ENCODE measurements at regions not wholly inside any gene's neighbourhood (a gene's known extent, or its start where the extent isn't known, plus 50 kb on each side); places are given as distances from the start of the nearest gene placed in this dataset.

- Histone ChIP-seq H3K4me1 (ENCODE audit: control insufficient read depth in 1 of 2, insufficient read depth in 2 of 2, low read length in 2 of 2) (no peaks in the 10 kb centered on the region), H3K9ac (ENCODE audit: low read length) (no peak overlapping the region), H3K4me2 (ENCODE audit: low read length) (no peak overlapping the region), H3K79me2 (ENCODE audit: insufficient read depth, low read length) (no peaks in the 10 kb centered on the region), H3K9me3 (ENCODE audit: control insufficient read depth in 1 of 2, insufficient read depth in 1 of 2, low read depth in 1 of 2, low read length in 2 of 2) (no peaks in the 10 kb centered on the region), H4K20me1 (ENCODE audit: insufficient read depth) (no peaks in the 10 kb centered on the region), H3K27ac (ENCODE audit: low read depth, low read length) (no peak overlapping the region), H3K4me3 (replicated peaks in 1 of 2; ENCODE audit: low read depth in 1 of 2, low read length in 2 of 2) (no peak overlapping the region), H3K36me3 (ENCODE audit: control insufficient read depth in 1 of 2, insufficient read depth in 2 of 2, low read length in 2 of 2) (no peaks in the 10 kb centered on the region), H2AFZ (ENCODE audit: low read depth, low read length, poor library complexity, severe bottlenecking) (no peak overlapping the region), H3K9me2 (ENCODE audit: insufficient read depth) (no peaks in the 10 kb centered on the region), H3K27me3 (ENCODE audit: insufficient read depth, low read length) (no peaks in the 10 kb centered on the region)
- POLR2A ChIA-PET: no interaction called here
- no peak for TF ChIP-seq SP1 (IDR thresholded peaks at IDR 0.05; ENCODE audit: low read depth)
- TF ChIP-seq, protein P1, sequence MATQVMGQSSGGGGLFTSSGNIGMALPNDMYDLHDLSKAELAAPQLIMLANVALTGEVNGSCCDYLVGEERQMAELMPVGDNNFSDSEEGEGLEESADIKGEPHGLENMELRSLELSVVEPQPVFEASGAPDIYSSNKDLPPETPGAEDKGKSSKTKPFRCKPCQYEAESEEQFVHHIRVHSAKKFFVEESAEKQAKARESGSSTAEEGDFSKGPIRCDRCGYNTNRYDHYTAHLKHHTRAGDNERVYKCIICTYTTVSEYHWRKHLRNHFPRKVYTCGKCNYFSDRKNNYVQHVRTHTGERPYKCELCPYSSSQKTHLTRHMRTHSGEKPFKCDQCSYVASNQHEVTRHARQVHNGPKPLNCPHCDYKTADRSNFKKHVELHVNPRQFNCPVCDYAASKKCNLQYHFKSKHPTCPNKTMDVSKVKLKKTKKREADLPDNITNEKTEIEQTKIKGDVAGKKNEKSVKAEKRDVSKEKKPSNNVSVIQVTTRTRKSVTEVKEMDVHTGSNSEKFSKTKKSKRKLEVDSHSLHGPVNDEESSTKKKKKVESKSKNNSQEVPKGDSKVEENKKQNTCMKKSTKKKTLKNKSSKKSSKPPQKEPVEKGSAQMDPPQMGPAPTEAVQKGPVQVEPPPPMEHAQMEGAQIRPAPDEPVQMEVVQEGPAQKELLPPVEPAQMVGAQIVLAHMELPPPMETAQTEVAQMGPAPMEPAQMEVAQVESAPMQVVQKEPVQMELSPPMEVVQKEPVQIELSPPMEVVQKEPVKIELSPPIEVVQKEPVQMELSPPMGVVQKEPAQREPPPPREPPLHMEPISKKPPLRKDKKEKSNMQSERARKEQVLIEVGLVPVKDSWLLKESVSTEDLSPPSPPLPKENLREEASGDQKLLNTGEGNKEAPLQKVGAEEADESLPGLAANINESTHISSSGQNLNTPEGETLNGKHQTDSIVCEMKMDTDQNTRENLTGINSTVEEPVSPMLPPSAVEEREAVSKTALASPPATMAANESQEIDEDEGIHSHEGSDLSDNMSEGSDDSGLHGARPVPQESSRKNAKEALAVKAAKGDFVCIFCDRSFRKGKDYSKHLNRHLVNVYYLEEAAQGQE (IDR thresholded peaks at IDR 0.05; ENCODE audit: low read depth): no peak
- TF ChIP-seq ATF3 (IDR thresholded peaks at IDR 0.05): no peak
- TF ChIP-seq YY1 (IDR thresholded peaks at IDR 0.05; ENCODE audit: extremely low read depth, insufficient replicate concordance, low read depth, low read length): no peak
- no peak for TF ChIP-seq SRF (IDR thresholded peaks at IDR 0.05; ENCODE audit: low read depth)
- no peak for TF ChIP-seq SIN3A (IDR thresholded peaks at IDR 0.05; ENCODE audit: low read depth)
- no peak for TF ChIP-seq FOSL1 (IDR thresholded peaks at IDR 0.05; ENCODE audit: low read depth)
- no peak for TF ChIP-seq EGR1 (IDR thresholded peaks at IDR 0.05; ENCODE audit: low read depth)
- TF ChIP-seq JUND (IDR thresholded peaks at IDR 0.05): no peak
- no peak for TF ChIP-seq MAX (IDR thresholded peaks at IDR 0.05)
- TF ChIP-seq CBX3 (IDR thresholded peaks at IDR 0.05; ENCODE audit: low read depth): no peak
- no peak for TF ChIP-seq EZH2 (IDR thresholded peaks at IDR 0.05)
- TF ChIP-seq, protein P2, sequence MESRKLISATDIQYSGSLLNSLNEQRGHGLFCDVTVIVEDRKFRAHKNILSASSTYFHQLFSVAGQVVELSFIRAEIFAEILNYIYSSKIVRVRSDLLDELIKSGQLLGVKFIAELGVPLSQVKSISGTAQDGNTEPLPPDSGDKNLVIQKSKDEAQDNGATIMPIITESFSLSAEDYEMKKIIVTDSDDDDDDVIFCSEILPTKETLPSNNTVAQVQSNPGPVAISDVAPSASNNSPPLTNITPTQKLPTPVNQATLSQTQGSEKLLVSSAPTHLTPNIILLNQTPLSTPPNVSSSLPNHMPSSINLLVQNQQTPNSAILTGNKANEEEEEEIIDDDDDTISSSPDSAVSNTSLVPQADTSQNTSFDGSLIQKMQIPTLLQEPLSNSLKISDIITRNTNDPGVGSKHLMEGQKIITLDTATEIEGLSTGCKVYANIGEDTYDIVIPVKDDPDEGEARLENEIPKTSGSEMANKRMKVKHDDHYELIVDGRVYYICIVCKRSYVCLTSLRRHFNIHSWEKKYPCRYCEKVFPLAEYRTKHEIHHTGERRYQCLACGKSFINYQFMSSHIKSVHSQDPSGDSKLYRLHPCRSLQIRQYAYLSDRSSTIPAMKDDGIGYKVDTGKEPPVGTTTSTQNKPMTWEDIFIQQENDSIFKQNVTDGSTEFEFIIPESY (IDR thresholded peaks at IDR 0.05; ENCODE audit: extremely low read depth, insufficient replicate concordance, low read length): no peak
- TF ChIP-seq RAD21 (IDR thresholded peaks at IDR 0.05; ENCODE audit: low read depth): no peak
- no peak for TF ChIP-seq CEBPB (IDR thresholded peaks at IDR 0.05; ENCODE audit: low read depth)
- TF ChIP-seq POLR2AphosphoS5 (IDR thresholded peaks at IDR 0.05; ENCODE audit: low read depth, low read length): no peak
- TF ChIP-seq ZNF274 (IDR thresholded peaks at IDR 0.05; ENCODE audit: low read depth, low read length): no peak
- TF ChIP-seq TCF7L2 (IDR thresholded peaks at IDR 0.05; ENCODE audit: borderline replicate concordance, extremely low read depth, insufficient read depth, insufficient read length): no peak
- DNase-seq (ENCODE audit: low read depth, low spot score) (no peak), ATAC-seq (no peak)
- intact Hi-C loops (cut with micrococcal nuclease): no loop called here
- RAD21 ChIA-PET (ENCODE audit: low non-redundant PET in 1 of 2, low total read pairs in 2 of 2, uncharacterized antibody in 2 of 2, unreplicated experiment in 2 of 2): no interaction called here
- BruUV-seq (replicated peaks): no TSS peak
- CTCF ChIA-PET: no interaction called here
Observed at GRCh38 chrX:13147147-13147546, 102.7 kb upstream of the FAM9C start.

Data from HCT116 (cell line).